GM18861 (cell line): ENCODE measurements at regions not wholly inside any gene's neighbourhood (a gene's known extent, or its start where the extent isn't known, plus 50 kb on each side); places are given as distances from the start of the nearest gene placed in this dataset.
"Not testable (repeated sequence)": the region's sequence is repeated elsewhere in the genome, so short reads cannot be mapped to it uniquely, and the experiment has no call there.

ENCODE experiments used
- ATAC-seq: cut with Tn5 transposase; IDR thresholded peaks from one replicate; pipeline ENCODE4 v1.9.1; 2021; ENCODE audit not compliant: unreplicated experiment

- not testable (repeated sequence) for ATAC-seq
Observed at GRCh38 chr4:137405833-137406232, 126.5 kb downstream of the PCDH18 start.

- no peak for ATAC-seq
Observed at GRCh38 chr4:137394018-137394417, 138.3 kb downstream of the PCDH18 start.

- no peak for ATAC-seq
Observed at GRCh38 chr4:137393044-137393443, 139.2 kb downstream of the PCDH18 start.

GRCh38 chr4:137390707-137391106 lies 141.6 kb downstream of the PCDH18 start:
- ATAC-seq = no peak

GRCh38 chr4:137389911-137390520 lies 142.3 kb downstream of the PCDH18 start:
- no peak for ATAC-seq

- ATAC-seq = no peak
Observed at GRCh38 chr4:137387924-137388323, 144.4 kb downstream of the PCDH18 start.

- ATAC-seq = no peak
Observed at GRCh38 chr4:137384476-137384875, 147.8 kb downstream of the PCDH18 start.

- no peak for ATAC-seq
Observed at GRCh38 chr4:137378821-137379220, 153.5 kb downstream of the PCDH18 start.

GRCh38 chr4:137378393-137378792 lies 153.9 kb downstream of the PCDH18 start:
- no peak for ATAC-seq

GRCh38 chr4:137376312-137376711 lies 156.0 kb downstream of the PCDH18 start:
- ATAC-seq = no peak

GRCh38 chr4:137375111-137375850 lies 157.0 kb downstream of the PCDH18 start:
- no peak for ATAC-seq

- no peak for ATAC-seq
Observed at GRCh38 chr4:137370679-137371078, 161.6 kb downstream of the PCDH18 start.

- no peak for ATAC-seq
Observed at GRCh38 chr4:137370206-137370633, 162.1 kb downstream of the PCDH18 start.

GRCh38 chr4:137367620-137368019 lies 164.7 kb downstream of the PCDH18 start:
- no peak for ATAC-seq

GRCh38 chr4:137363496-137363895 lies 168.8 kb downstream of the PCDH18 start:
- ATAC-seq = no peak

GRCh38 chr4:137361756-137362470 lies 170.4 kb downstream of the PCDH18 start:
- no peak for ATAC-seq

GRCh38 chr4:137360761-137361160 lies 171.5 kb downstream of the PCDH18 start:
- ATAC-seq = no peak

GRCh38 chr4:137359691-137360315 lies 172.5 kb downstream of the PCDH18 start:
- no peak for ATAC-seq

- not testable (repeated sequence) for ATAC-seq
Observed at GRCh38 chr4:137354562-137354961, 177.7 kb downstream of the PCDH18 start.

- ATAC-seq = no peak
Observed at GRCh38 chr4:137347371-137347770, 184.9 kb downstream of the PCDH18 start.

- no peak for ATAC-seq
Observed at GRCh38 chr4:137345597-137345996, 186.7 kb downstream of the PCDH18 start.
